ENCODE measurements at regions not wholly inside any gene's neighbourhood (a gene's known extent, or its start where the extent isn't known, plus 50 kb on each side); places are given as distances from the start of the nearest gene placed in this dataset.

DNA sequence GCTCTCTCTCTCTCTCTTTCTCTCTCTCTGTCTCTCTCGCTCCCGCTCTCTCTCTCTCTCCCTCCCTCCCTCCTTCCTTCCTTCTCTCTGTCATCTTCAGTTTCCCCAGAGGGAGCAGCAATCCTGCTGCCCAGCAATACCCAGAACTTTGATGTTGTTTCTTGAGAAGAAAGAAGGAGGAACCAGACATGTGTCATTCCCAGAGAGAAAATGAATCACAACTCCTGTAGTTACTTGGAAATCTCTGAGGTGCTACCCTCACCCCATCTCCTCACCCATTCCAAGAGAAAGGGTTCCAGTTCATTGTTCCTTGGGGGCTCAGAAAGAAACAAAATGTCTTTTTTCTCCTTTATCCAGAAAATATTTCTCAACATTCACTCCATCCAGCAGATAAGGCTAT lies 449.1 kb downstream of the TNS1 start:
- TF ChIP-seq EZH2 (IDR thresholded peaks at IDR 0.05; ENCODE audit: borderline replicate concordance, low read length): no peak
- TF ChIP-seq, protein P1, sequence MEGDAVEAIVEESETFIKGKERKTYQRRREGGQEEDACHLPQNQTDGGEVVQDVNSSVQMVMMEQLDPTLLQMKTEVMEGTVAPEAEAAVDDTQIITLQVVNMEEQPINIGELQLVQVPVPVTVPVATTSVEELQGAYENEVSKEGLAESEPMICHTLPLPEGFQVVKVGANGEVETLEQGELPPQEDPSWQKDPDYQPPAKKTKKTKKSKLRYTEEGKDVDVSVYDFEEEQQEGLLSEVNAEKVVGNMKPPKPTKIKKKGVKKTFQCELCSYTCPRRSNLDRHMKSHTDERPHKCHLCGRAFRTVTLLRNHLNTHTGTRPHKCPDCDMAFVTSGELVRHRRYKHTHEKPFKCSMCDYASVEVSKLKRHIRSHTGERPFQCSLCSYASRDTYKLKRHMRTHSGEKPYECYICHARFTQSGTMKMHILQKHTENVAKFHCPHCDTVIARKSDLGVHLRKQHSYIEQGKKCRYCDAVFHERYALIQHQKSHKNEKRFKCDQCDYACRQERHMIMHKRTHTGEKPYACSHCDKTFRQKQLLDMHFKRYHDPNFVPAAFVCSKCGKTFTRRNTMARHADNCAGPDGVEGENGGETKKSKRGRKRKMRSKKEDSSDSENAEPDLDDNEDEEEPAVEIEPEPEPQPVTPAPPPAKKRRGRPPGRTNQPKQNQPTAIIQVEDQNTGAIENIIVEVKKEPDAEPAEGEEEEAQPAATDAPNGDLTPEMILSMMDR (conservative IDR thresholded peaks at IDR 0.05 in 1 of 2, IDR thresholded peaks at IDR 0.05 in 1 of 2; ENCODE audit: extremely low read depth in 1 of 2, insufficient read depth in 1 of 2, low read depth in 1 of 2, low read length in 2 of 2): no peak
